ENCODE measurements at regions not wholly inside any gene's neighbourhood (a gene's known extent, or its start where the extent isn't known, plus 50 kb on each side); places are given as distances from the start of the nearest gene placed in this dataset.

DNA sequence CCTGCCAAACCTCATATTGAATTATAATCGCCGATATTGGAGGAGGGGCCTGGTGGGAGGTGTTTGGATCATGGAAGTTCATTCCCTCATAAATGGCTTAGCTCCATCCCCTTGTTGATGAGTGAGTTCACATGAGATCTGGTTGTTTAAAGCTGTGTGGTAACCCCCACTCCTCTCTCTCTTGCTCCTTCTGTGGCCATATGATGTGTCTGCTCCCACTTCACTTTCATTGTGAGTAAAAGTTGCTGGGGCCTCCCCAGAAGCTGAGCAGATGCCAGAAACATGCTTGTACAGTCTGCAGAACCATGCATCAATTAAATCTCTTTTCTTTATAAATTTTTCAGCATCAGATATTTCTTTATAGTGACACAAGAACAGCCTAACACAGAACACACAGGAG lies 929.0 kb upstream of the FAT3 start:
- TF ChIP-seq, protein P1, sequence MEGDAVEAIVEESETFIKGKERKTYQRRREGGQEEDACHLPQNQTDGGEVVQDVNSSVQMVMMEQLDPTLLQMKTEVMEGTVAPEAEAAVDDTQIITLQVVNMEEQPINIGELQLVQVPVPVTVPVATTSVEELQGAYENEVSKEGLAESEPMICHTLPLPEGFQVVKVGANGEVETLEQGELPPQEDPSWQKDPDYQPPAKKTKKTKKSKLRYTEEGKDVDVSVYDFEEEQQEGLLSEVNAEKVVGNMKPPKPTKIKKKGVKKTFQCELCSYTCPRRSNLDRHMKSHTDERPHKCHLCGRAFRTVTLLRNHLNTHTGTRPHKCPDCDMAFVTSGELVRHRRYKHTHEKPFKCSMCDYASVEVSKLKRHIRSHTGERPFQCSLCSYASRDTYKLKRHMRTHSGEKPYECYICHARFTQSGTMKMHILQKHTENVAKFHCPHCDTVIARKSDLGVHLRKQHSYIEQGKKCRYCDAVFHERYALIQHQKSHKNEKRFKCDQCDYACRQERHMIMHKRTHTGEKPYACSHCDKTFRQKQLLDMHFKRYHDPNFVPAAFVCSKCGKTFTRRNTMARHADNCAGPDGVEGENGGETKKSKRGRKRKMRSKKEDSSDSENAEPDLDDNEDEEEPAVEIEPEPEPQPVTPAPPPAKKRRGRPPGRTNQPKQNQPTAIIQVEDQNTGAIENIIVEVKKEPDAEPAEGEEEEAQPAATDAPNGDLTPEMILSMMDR (conservative IDR thresholded peaks at IDR 0.05; ENCODE audit: low read depth, low read length), result no peak
- TF ChIP-seq EZH2phosphoT487 (IDR thresholded peaks at IDR 0.05; ENCODE audit: borderline replicate concordance, low read length), result no peak
- TF ChIP-seq EZH2 (IDR thresholded peaks at IDR 0.05; ENCODE audit: low read length, unreplicated experiment), result no peak
